ENCODE measurements at regions not wholly inside any gene's neighbourhood (a gene's known extent, or its start where the extent isn't known, plus 50 kb on each side); places are given as distances from the start of the nearest gene placed in this dataset.

DNA sequence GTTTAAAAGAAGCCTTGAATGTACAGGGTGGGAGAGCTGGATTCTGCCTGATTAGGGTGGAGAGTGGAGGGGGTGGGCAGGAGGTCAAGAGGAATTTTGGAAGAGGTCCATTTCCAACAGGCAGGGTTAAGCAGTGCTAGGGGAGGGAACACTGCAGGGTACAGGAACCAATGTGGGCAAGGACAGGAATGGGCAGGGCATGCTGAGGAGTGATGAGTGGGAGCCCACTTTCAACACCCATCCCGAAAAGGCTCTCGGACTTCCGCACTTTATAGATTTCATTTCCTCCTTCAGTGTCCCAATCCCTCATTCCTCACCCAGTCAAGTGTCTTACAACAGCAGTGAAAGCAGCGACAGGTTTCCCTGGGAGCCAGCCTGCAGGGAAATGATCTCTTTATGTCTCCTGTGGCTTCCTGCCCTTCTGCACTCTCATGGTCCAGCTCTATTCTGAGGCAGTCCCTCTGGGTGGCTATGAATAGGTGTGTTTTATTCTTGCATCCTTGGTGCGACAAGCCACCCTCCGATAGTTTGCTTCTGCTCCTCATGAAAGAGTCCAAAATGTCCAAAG is 50.5 kb upstream of the ZNF507 start:
- TF ChIP-seq CTCF (IDR thresholded peaks at IDR 0.05; ENCODE audit: insufficient read depth, low read length) = no peak
- TF ChIP-seq REST (IDR thresholded peaks at IDR 0.05; ENCODE audit: insufficient replicate concordance, low read depth) = no peak

Data from HL-60 (cell line).